B cell (primary cell): ENCODE measurements at regions not wholly inside any gene's neighbourhood (a gene's known extent, or its start where the extent isn't known, plus 50 kb on each side); places are given as distances from the start of the nearest gene placed in this dataset.

Experiments used
- CTCF ChIP-seq: fragments of 200-600 bp; IDR thresholded peaks from one replicate; pipeline ENCODE4 v1.8.0; 2022; ENCODE audit warnings: antibody characterized with exemption, mild to moderate bottlenecking
- EZH2 ChIP-seq: IDR thresholded peaks from 2 replicates; pipeline ENCODE4 v1.6.1; 2012; ENCODE audit warnings: borderline replicate concordance, low read depth, mild to moderate bottlenecking, moderate library complexity, low read length; ENCODE audit not compliant: insufficient read depth, poor library complexity, severe bottlenecking

- TF ChIP-seq CTCF (no peak), EZH2 (no peak)
Observed at GRCh38 chr22:22130953-22131608, 113.5 kb upstream of the VPREB1 start.
